Activated CD8-positive, alpha-beta T cell treated with anti-CD3 and anti-CD28 coated beads, Interleukin-2, amount 10 ng/mL, durations not matched to agents 7 days and 5 days (primary cell): ENCODE measurements at regions not wholly inside any gene's neighbourhood (a gene's known extent, or its start where the extent isn't known, plus 50 kb on each side); places are given as distances from the start of the nearest gene placed in this dataset.

Source experiments
- ATAC-seq: fragments of 150-1000 bp; cut with Tn5 transposase; one replicate; pipeline ENCODE4 v1.10.0; 2021; ENCODE audit warnings: moderate library complexity
- CTCF ChIA-PET: fragments of 350-600 bp; sonication (Branson Sonifier 250); formaldehyde crosslinking; loops from one replicate; lab custom pipeline; 2021; ENCODE audit warnings: antibody characterized with exemption; lab: Charles Lee
- POLR2A ChIA-PET: fragments of 350-600 bp; sonication (Branson Sonifier 250); formaldehyde crosslinking; loops from one replicate; lab custom pipeline; 2021; ENCODE audit warnings: antibody characterized with exemption; lab: Charles Lee
- DNase-seq: peaks from one replicate; pipeline ENCODE4 v3.0.0-alpha.2; 2020
- H3K27ac Mint-ChIP-seq: one replicate; pipeline ENCODE4 v1.8.0; 2021; ENCODE audit warnings: mild to moderate bottlenecking, mixed read lengths
- H3K27me3 Mint-ChIP-seq: one replicate; pipeline ENCODE4 v1.8.0; 2021; ENCODE audit warnings: low read depth, mixed read lengths
- H3K36me3 Mint-ChIP-seq: one replicate; pipeline ENCODE4 v1.8.0; 2021; ENCODE audit warnings: low read depth, mixed read lengths
- H3K4me1 Mint-ChIP-seq: one replicate; pipeline ENCODE4 v1.8.0; 2021; ENCODE audit warnings: low read depth, mixed read lengths
- H3K4me3 Mint-ChIP-seq: one replicate; pipeline ENCODE4 v1.8.0; 2021; ENCODE audit warnings: mild to moderate bottlenecking, mixed read lengths
- H3K9me3 Mint-ChIP-seq: one replicate; pipeline ENCODE4 v1.8.0; 2022; ENCODE audit warnings: mixed read lengths; ENCODE audit not compliant: insufficient read depth

DNA sequence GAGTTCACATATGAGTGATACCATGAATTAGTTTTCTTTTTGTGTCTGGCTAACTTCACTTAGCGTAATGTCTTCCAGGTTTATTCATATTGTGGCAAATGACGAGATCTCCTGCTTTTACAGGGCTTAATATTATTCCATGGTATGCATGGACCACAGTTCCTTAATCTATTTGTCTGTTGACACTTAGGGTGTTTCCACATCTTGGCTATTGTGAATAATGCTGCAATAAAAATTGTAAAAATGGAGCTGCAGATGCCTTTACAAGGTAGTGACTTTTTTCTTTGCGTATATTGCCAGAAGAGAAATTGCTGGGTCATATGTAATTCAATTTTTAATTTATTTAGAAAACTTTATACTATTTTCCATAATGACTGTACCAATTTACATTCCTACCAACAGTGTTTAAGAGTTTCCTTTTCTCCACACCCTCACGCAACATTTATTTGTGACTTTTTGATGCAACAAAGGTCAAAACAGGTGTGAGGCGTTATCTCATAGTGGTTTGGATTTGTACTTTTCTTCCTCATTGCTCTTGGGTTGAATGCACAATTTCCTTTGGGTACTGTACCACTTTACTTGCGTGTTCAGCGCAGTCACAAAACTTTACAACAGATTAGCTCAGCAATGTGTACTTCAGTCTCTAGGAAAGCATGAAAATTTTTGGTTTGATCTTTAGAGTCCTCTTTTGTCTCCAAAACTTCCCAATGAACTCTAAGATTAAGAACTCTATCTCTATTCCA lies 240.8 kb downstream of the PPARGC1A start:
- no peak for ATAC-seq
- CTCF ChIA-PET: no interaction called here
- Mint-ChIP-seq H3K27ac (no peak overlapping the region), H3K27me3 (no peaks in the 10 kb centered on the region), H3K4me3 (no peak overlapping the region), H3K9me3 (peaks cover 3% of the 10 kb centered on the region), H3K36me3 (no peaks in the 10 kb centered on the region), H3K4me1 (no peaks in the 10 kb centered on the region)
- POLR2A ChIA-PET: no interaction called here
- no peak for DNase-seq

DNA sequence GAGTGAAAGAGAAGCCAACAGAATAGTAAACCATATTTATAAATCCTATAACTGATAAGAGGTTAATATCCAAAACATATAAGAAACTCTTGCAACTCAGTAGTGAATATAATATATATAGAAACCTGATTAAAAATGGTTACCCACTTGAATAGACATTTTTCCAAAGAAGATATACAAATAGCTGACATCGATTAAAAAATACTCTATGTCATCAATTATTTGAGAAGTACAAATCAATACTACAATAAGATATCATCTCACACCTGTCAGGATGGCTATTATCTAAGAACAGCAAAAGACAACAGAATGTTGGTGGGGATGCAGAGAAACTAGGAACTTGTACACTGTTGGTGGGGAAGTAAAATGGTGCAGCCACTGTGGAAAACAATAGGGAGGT lies 254.4 kb downstream of the PPARGC1A start:
- Mint-ChIP-seq H3K27ac (no peak overlapping the region), H3K4me1 (no peaks in the 10 kb centered on the region), H3K4me3 (no peak overlapping the region), H3K9me3 (peaks cover 4% of the 10 kb centered on the region), H3K36me3 (no peaks in the 10 kb centered on the region), H3K27me3 (no peaks in the 10 kb centered on the region)
- ATAC-seq (no peak), DNase-seq (no peak)
- POLR2A ChIA-PET: no interaction called here
- CTCF ChIA-PET: no interaction called here

DNA sequence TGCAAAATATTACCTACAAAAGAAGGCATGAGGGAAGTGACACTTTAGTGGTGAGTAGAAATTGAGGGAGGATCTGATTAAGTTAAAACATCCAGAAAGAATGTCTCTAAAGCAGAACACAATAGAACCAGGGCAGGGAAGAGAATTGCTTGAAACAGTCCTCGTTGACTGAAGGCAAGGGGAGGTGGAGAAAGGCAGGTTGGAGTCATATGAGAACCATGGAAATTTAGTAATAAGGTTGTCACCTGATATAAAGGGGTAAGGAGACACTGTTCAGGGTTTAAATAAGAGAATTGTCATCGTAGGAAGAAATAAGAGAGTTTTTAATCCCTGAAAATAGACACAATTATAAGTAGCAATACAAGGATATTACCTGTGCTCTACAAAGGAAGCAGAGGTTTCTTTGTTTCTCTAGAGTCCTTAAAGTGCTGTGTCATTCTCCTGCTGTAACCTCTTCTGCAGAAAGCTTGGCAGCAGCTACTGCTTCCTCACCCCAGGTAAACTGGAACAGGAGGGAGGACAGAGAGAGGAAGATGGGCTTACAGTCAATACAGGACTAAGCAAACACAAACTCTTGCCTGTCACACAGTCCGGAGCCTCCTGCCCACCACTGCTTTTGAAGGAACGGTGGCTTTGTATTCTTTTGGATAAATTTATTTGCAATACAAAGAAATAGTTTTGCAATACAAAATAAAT lies 258.4 kb downstream of the PPARGC1A start:
- ATAC-seq (no peak), DNase-seq (no peak)
- POLR2A ChIA-PET: no interaction called here
- H3K4me3 Mint-ChIP-seq: no peak overlapping the region
- peaks cover 8% of the 10 kb centered on the region for H3K9me3 Mint-ChIP-seq
- no peaks in the 10 kb centered on the region for H3K36me3 Mint-ChIP-seq
- H3K27ac Mint-ChIP-seq: no peak overlapping the region
- no peaks in the 10 kb centered on the region for H3K27me3 Mint-ChIP-seq
- no peaks in the 10 kb centered on the region for H3K4me1 Mint-ChIP-seq
- CTCF ChIA-PET: no interaction called here

DNA sequence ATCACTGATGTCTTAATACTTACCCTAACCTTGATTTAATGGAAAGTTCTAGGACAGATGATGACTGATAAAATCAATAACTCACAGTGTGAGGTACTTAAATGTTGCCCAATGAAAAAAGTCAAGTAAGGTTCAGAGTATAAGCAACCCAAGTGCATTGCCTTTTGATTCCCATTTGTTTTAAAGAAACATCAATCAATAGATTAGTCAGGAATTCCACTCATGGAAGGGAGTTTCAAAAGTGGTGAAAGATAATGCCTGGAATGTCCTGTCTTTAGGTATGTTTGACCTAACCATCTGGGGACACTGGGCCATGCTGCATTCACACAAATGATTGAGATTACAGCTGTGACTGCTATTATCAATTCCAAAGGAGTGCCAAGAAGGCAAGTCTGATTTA lies 259.7 kb downstream of the PPARGC1A start:
- Mint-ChIP-seq H3K4me1 (no peaks in the 10 kb centered on the region), H3K4me3 (no peak overlapping the region), H3K36me3 (no peaks in the 10 kb centered on the region), H3K9me3 (peaks cover 8% of the 10 kb centered on the region), H3K27me3 (no peaks in the 10 kb centered on the region), H3K27ac (no peak overlapping the region)
- ChIA-PET CTCF (no interaction called here), POLR2A (no interaction called here)
- ATAC-seq: no peak
- no peak for DNase-seq

DNA sequence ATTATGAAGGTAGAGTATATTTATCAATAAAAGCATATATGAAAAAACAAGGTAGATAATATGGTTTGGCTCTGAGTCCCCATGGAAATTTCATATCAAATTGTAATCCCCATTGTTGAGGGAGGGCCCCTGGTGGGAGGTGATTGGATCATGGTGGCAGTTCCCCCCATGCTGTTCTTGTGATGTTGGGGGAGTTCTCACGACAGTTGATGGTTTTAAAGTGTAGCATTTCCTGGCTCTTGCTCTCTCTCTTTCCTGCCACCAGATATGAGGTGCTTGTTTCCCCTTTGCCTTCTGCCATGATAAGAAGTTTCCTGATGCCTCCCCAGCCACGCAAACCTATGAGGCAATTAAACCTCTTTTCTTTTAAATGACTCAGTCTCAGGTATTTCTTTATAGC lies 260.4 kb downstream of the PPARGC1A start:
- H3K4me1 Mint-ChIP-seq: no peaks in the 10 kb centered on the region
- no peak overlapping the region for H3K27ac Mint-ChIP-seq
- ATAC-seq: no peak
- POLR2A ChIA-PET: no interaction called here
- no peaks in the 10 kb centered on the region for H3K27me3 Mint-ChIP-seq
- peaks cover 8% of the 10 kb centered on the region for H3K9me3 Mint-ChIP-seq
- no peak for DNase-seq
- CTCF ChIA-PET: no interaction called here
- H3K36me3 Mint-ChIP-seq: no peaks in the 10 kb centered on the region
- no peak overlapping the region for H3K4me3 Mint-ChIP-seq

DNA sequence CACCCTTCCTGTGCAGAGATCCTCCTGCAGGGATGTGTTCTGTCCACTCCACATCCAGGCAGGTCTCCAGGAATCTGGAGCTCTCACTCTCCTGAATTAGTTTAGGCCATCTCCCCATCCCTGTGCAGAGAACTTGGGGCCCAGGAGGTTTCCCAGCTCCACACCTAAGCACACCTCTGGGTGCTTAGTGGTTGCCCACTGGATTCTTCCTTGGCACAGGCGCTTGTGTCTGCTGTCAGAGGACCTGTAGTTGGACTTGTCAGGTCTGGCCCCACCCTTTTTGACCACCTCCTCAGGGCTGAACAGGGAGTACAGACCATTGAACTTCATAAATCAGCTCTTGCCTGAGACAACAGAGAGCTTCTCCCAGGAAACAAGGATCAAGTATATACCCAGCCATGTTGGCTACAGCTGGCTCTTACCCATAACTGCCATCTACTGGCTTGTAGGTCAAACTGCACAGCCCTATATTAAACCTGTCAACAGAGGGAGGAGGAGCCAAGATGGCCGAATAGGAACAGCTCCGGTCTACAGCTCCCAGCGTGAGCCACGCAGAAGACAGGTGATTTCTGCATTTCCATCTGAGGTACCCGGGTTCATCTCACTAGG lies 275.5 kb downstream of the PPARGC1A start:
- ChIA-PET CTCF (interaction anchor here (1.1 kb wide), 1 partner anchor 479 kb away, joined by 3 read pairs; no protein-coding TSS in a partner anchor), POLR2A (no interaction called here)
- ATAC-seq (no peak), DNase-seq (no peak)
- Mint-ChIP-seq H3K27ac (no peak overlapping the region), H3K27me3 (no peaks in the 10 kb centered on the region), H3K4me3 (no peak overlapping the region), H3K36me3 (no peaks in the 10 kb centered on the region), H3K4me1 (no peaks in the 10 kb centered on the region), H3K9me3 (no peaks in the 10 kb centered on the region)

DNA sequence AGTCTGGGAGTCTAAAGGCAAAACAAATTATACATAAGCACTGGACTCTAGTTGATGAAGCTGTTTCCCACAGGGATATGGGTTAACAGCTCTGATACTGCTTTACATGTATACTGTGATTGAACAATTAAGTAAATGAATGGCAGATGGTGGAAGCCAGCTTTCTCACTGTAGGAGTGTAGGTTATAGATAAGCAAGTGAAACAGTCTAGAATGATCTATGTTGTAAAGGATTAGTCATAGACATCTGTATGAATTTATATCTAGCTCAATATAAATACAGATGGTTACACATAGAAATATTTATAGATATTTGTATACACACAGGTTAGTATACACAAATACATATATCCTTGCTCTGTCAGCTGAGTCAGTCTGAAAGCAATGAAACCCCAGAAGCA lies 276.1 kb downstream of the PPARGC1A start:
- DNase-seq (no peak), ATAC-seq (no peak)
- H3K27me3 Mint-ChIP-seq: no peaks in the 10 kb centered on the region
- H3K9me3 Mint-ChIP-seq: no peaks in the 10 kb centered on the region
- CTCF ChIA-PET: interaction anchor here (1.1 kb wide), 1 partner anchor 478 kb away, joined by 3 read pairs; no protein-coding TSS in a partner anchor
- POLR2A ChIA-PET: no interaction called here
- no peaks in the 10 kb centered on the region for H3K36me3 Mint-ChIP-seq
- no peak overlapping the region for H3K4me3 Mint-ChIP-seq
- no peak overlapping the region for H3K27ac Mint-ChIP-seq
- H3K4me1 Mint-ChIP-seq: no peaks in the 10 kb centered on the region

DNA sequence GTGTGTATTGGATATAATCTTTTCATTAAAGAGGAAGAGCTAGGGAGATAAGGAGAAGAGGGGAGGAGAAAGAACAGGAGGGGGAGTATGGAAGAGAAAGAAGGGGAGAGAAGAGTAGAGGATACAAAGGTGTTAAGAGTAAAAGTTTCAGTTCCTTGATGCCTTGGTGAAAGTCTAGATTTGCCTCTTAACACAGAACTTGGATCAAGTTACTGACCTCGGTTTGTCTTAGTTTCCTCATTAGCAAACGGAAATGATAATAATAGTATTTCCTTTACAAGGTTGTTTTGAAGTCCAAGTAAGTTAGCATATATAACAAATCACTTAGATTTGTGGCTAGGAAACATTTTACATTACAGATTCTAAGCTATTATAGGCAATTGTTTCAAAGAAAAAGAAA lies 287.1 kb downstream of the PPARGC1A start:
- ATAC-seq: no peak
- ChIA-PET POLR2A (no interaction called here), CTCF (no interaction called here)
- no peaks in the 10 kb centered on the region for H3K36me3 Mint-ChIP-seq
- no peak overlapping the region for H3K4me3 Mint-ChIP-seq
- H3K9me3 Mint-ChIP-seq: no peaks in the 10 kb centered on the region
- no peak for DNase-seq
- H3K27ac Mint-ChIP-seq: no peak overlapping the region
- H3K4me1 Mint-ChIP-seq: no peaks in the 10 kb centered on the region
- no peaks in the 10 kb centered on the region for H3K27me3 Mint-ChIP-seq

DNA sequence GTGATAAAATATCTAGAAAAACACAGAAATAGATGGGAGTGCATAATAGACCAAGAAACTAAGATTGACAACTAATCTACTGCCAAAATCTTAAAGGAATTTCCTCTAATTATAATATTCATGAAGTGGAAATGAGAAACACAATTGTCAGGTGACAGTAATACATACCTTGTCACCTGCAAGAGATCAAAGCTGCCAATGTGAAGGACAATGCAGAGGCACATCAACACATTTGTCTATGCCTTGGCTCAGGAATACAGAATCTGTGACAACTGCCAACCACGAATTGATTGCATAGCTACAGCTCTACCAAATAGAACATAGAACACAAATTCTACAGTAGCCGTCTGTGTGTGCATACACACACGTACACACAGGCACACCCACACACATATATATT lies 295.7 kb downstream of the PPARGC1A start:
- CTCF ChIA-PET: no interaction called here
- DNase-seq: no peak
- no peaks in the 10 kb centered on the region for H3K4me1 Mint-ChIP-seq
- no peak overlapping the region for H3K27ac Mint-ChIP-seq
- H3K36me3 Mint-ChIP-seq: no peaks in the 10 kb centered on the region
- peaks cover 4% of the 10 kb centered on the region for H3K9me3 Mint-ChIP-seq
- H3K4me3 Mint-ChIP-seq: no peak overlapping the region
- ATAC-seq: no peak
- no peaks in the 10 kb centered on the region for H3K27me3 Mint-ChIP-seq
- POLR2A ChIA-PET: no interaction called here

DNA sequence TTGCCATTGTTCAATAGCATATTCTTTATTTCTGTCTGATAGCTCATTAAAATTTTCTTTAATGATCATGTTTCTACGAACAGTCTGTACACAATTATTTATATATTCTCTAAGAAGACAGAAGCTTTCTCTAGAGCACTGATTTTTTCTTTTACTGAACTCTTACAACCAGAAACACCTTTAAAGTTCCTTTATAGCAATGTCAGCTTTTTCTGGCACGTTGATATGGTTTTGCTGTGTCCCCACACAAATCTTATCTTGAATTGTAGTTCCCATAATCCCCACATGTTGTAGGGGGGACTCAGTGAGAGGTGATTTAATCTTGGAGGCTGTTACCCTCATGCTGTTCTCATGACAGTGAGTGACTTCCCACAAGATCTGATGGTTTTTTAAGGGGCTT lies 299.4 kb downstream of the PPARGC1A start:
- peaks cover 4% of the 10 kb centered on the region for H3K9me3 Mint-ChIP-seq
- ChIA-PET CTCF (no interaction called here), POLR2A (no interaction called here)
- H3K36me3 Mint-ChIP-seq: no peaks in the 10 kb centered on the region
- H3K27ac Mint-ChIP-seq: no peak overlapping the region
- no peak for DNase-seq
- no peaks in the 10 kb centered on the region for H3K27me3 Mint-ChIP-seq
- no peak for ATAC-seq
- no peak overlapping the region for H3K4me3 Mint-ChIP-seq
- H3K4me1 Mint-ChIP-seq: no peaks in the 10 kb centered on the region

DNA sequence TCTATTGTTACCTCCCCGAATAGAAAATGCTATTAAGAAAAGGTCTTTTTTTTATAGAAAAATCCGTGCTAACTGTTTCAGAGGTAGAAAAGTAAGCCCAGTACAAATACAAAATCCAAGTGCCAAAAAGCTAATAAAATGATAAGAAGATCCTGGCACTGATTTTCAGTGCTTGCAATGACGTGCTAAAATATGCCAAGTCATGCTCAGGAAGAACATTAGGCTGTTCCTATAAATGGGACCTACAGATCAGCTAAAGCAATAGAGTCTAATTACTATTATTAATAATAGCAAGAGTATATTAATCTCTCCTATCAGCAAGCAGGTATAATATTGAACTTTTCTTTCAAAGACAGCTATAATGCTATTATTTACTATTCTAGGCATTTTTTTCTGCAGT lies 305.8 kb downstream of the PPARGC1A start:
- H3K27me3 Mint-ChIP-seq: no peaks in the 10 kb centered on the region
- POLR2A ChIA-PET: no interaction called here

DNA sequence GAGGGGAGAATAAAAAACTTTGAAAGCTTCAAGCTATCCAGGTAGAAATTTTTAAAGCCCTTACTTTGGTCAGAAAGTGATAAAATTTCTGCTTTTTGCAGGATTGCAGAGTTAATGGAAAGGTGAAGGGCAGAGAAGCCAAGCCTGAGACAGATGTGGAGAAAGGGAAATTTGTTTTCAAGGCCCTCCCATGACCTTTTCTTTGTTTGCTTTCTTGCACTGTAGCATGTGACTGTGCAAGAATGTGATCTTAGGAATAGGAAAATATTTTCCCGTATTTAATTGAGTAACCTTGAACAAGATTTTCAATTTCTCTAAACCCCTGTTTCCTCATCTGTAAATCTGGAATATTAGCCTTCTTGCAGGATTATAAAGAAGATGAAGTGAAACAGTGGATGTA lies 307.2 kb downstream of the PPARGC1A start:
- POLR2A ChIA-PET: no interaction called here
- H3K4me1 Mint-ChIP-seq: no peaks in the 10 kb centered on the region
- H3K36me3 Mint-ChIP-seq: no peaks in the 10 kb centered on the region

More for the DNA sequence above, 305.8 kb downstream of the PPARGC1A start:
- Mint-ChIP-seq H3K4me1 (no peaks in the 10 kb centered on the region), H3K27ac (no peak overlapping the region), H3K9me3 (peaks cover 4% of the 10 kb centered on the region), H3K4me3 (no peak overlapping the region), H3K36me3 (no peaks in the 10 kb centered on the region)
- CTCF ChIA-PET: no interaction called here
- no peak for ATAC-seq
- no peak for DNase-seq

More for the DNA sequence above, 307.2 kb downstream of the PPARGC1A start:
- Mint-ChIP-seq H3K9me3 (peaks cover 4% of the 10 kb centered on the region), H3K27me3 (no peaks in the 10 kb centered on the region), H3K27ac (no peak overlapping the region), H3K4me3 (no peak overlapping the region)
- DNase-seq (no peak), ATAC-seq (no peak)
- CTCF ChIA-PET: no interaction called here
